GM12891 (cell line): ENCODE measurements at regions not wholly inside any gene's neighbourhood (a gene's known extent, or its start where the extent isn't known, plus 50 kb on each side); places are given as distances from the start of the nearest gene placed in this dataset.

ENCODE experiments used
- POLR2A ChIP-seq: IDR thresholded peaks from 2 replicates; pipeline ENCODE4 v1.6.1; 2011; ENCODE audit warnings: low read depth, low read length, control low read depth
- POLR2AphosphoS5 ChIP-seq: IDR thresholded peaks from 2 replicates; pipeline ENCODE4 v1.6.1; 2011; ENCODE audit warnings: low read depth, low read length, control low read depth

- TF ChIP-seq POLR2AphosphoS5 (no peak), POLR2A (no peak)
Observed at GRCh38 chr2:62320657-62321357, 124.9 kb downstream of the B3GNT2 start.
